GM12892 (cell line): ENCODE measurements at regions not wholly inside any gene's neighbourhood (a gene's known extent, or its start where the extent isn't known, plus 50 kb on each side); places are given as distances from the start of the nearest gene placed in this dataset.

Experiments used
- POLR2A ChIP-seq: IDR thresholded peaks from 2 replicates; pipeline ENCODE4 v1.6.1; 2011; ENCODE audit warnings: low read depth, low read length, control low read depth
- POLR2AphosphoS5 ChIP-seq: IDR thresholded peaks from 2 replicates; pipeline ENCODE4 v1.6.1; 2011; ENCODE audit warnings: low read depth, low read length, control low read depth
- TAF1 ChIP-seq: IDR thresholded peaks from 2 replicates; pipeline ENCODE4 v1.6.1; 2011; ENCODE audit warnings: low read depth, mild to moderate bottlenecking, control low read depth, low read length, borderline replicate concordance

DNA sequence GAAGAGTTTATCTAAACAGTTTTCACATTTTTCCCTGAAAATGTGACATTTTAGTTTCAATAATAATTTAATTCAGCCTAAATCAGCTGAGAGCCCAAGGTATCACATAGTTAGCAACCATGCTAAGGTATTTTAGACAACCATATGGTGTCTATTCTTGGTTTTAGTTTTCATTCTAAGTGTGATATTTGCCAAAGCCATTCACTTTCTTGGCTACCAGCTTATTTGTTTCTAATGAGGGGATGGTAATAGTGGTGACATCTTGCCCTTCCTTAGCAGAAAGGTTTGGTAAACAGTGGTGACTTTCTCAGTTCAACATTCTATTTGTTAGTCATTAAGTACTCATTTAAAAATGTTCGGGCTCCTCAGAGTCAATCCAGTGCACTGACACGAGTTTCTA is 854.9 kb upstream of the HTR2C start:
- TF ChIP-seq POLR2A (no peak), TAF1 (no peak), POLR2AphosphoS5 (no peak)
